GM23248 (cell line): ENCODE measurements at regions not wholly inside any gene's neighbourhood (a gene's known extent, or its start where the extent isn't known, plus 50 kb on each side); places are given as distances from the start of the nearest gene placed in this dataset.
A peak's percentile ranks its signal among the peaks of the same experiment; 100 is the strongest.

Experiments
- DNase-seq: peaks from one replicate; pipeline ENCODE4 v3.0.0-alpha.2; 2015
- H2AFZ ChIP-seq: fragments of 200-600 bp; sonication (generic); 2 replicates; pipeline ENCODE4 v1.6.1; 2016; ENCODE audit warnings: antibody characterized with exemption
- H3F3A ChIP-seq: fragments of 200-600 bp; sonication (generic); 2 replicates; pipeline ENCODE4 v1.6.1; 2016; ENCODE audit warnings: mild to moderate bottlenecking, antibody characterized with exemption, mixed run types; ENCODE audit not compliant: insufficient read depth
- H3K27ac ChIP-seq: fragments of 200-600 bp; sonication (generic); 2 replicates; pipeline ENCODE4 v1.5.1; 2016; ENCODE audit warnings: mild to moderate bottlenecking
- H3K27me3 ChIP-seq: fragments of 200-600 bp; sonication (generic); replicated peaks from 2 replicates; pipeline ENCODE4 v1.6.1; 2016; ENCODE audit warnings: mild to moderate bottlenecking; ENCODE audit not compliant: insufficient read depth
- H3K36me3 ChIP-seq: fragments of 200-600 bp; sonication (generic); 2 replicates; pipeline ENCODE4 v1.6.1; 2016; ENCODE audit warnings: low read depth, mild to moderate bottlenecking
- H3K4me1 ChIP-seq: fragments of 200-600 bp; sonication (generic); 2 replicates; pipeline ENCODE4 v1.6.1; 2016; ENCODE audit warnings: mild to moderate bottlenecking; ENCODE audit not compliant: insufficient read depth
- H3K4me2 ChIP-seq: fragments of 200-600 bp; sonication (generic); one replicate; pipeline ENCODE4 v1.6.1; 2016; ENCODE audit warnings: mild to moderate bottlenecking; ENCODE audit not compliant: unreplicated experiment
- H3K4me3 ChIP-seq: fragments of 200-600 bp; sonication (generic); 2 replicates; pipeline ENCODE4 v1.5.1; 2016; ENCODE audit warnings: mild to moderate bottlenecking
- H3K79me2 ChIP-seq: fragments of 200-600 bp; sonication (generic); 2 replicates; pipeline ENCODE4 v1.6.1; 2016; ENCODE audit warnings: mild to moderate bottlenecking; ENCODE audit not compliant: insufficient read depth
- H3K9ac ChIP-seq: fragments of 200-600 bp; sonication (generic); 2 replicates; pipeline ENCODE4 v1.6.1; 2016; ENCODE audit warnings: mild to moderate bottlenecking
- H3K9me2 ChIP-seq: fragments of 200-600 bp; sonication (generic); 2 replicates; pipeline ENCODE4 v1.6.1; 2016; ENCODE audit warnings: mixed run types, mild to moderate bottlenecking, moderate library complexity; ENCODE audit not compliant: insufficient read depth
- H3K9me3 ChIP-seq: fragments of 200-600 bp; sonication (generic); one replicate; pipeline ENCODE4 v1.6.1; 2017; ENCODE audit warnings: low read depth
- H4K20me1 ChIP-seq: fragments of 200-600 bp; sonication (generic); 2 replicates; pipeline ENCODE4 v1.6.0; 2016; ENCODE audit not compliant: insufficient read depth
- EZH2 ChIP-seq: fragments of 200-600 bp; sonication (generic); IDR thresholded peaks from 2 replicates; pipeline ENCODE4 v1.6.1; 2018; ENCODE audit warnings: antibody characterized with exemption, mild to moderate bottlenecking; ENCODE audit not compliant: insufficient read depth, poor library complexity, severe bottlenecking
- EZH2phosphoT487 ChIP-seq: fragments of 200-600 bp; sonication (generic); IDR thresholded peaks from 2 replicates; pipeline ENCODE4 v1.6.1; 2018; ENCODE audit warnings: antibody characterized with exemption, moderate library complexity, mild to moderate bottlenecking, low read depth; ENCODE audit not compliant: insufficient read depth
- WGBS, 2 experiments: methylation state at CpG; one replicate each; pipeline ENCODE4 v1.1.6; 2015 to 2017; ENCODE audit warnings: low lambda C conversion rate in 2 of 2, low coverage in 1 of 2; ENCODE audit errors: missing lambda C conversion rate in 2 of 2; 5-methylcytosine and 5-hydroxymethylcytosine counted together
- in situ Hi-C: fragments of 300-500 bp; cut with MboI; formaldehyde crosslinking; loops from 2 replicates; pipeline ENCODE4 v1.15.0; 2020

- in situ Hi-C loops, result no loop called here
- H3K27ac ChIP-seq, result no peak overlapping the region
- no peak overlapping the region for H2AFZ ChIP-seq
- no peaks in the 10 kb centered on the region for H3K9me3 ChIP-seq
- peaks cover 10% of the 10 kb centered on the region for H3K4me1 ChIP-seq
- no peaks in the 10 kb centered on the region for H3K9me2 ChIP-seq
- 70 to 79% methylated on average over 4 of the region's 4 CpGs for WGBS, 2 experiments
- TF ChIP-seq EZH2, result no peak
- TF ChIP-seq EZH2phosphoT487, result no peak
- H3K4me2 ChIP-seq, result no peak overlapping the region
- H3K4me3 ChIP-seq, result no peak overlapping the region
- no peak overlapping the region for H3K9ac ChIP-seq
- H3F3A ChIP-seq, result peaks cover 11% of the 10 kb centered on the region
- H3K79me2 ChIP-seq, result no peaks in the 10 kb centered on the region
- H4K20me1 ChIP-seq, result no peaks in the 10 kb centered on the region
- no peak for DNase-seq
- no peaks in the 10 kb centered on the region for H3K36me3 ChIP-seq
- H3K27me3 ChIP-seq, result peaks cover 45% of the 10 kb centered on the region
Observed at GRCh38 chr5:4990462-4990861, 149.7 kb upstream of the ADAMTS16 start.

DNA sequence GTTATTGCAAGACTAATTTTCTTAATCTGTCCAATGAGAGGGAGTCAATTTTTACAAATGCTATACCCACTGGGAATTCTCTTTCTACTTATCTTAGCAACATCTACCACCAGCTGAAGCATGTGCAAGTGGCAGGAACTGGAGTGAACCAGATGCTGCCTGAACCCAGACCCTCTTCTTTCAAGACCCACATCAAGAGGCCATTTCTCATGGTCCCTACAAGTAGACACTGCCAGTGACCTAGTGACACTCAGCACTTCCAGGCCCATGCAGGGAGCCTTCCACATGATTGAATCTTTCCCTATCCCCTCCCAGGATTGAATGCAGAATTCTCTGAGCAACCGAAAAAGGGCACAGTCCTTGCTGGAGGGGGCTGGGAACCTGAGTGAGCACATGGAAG lies 148.2 kb upstream of the ADAMTS16 start:
- WGBS, 2 experiments, result 59 to 60% methylated on average over 1 of the region's 1 CpG
- Histone ChIP-seq H2AFZ (no peak overlapping the region), H3K27me3 (peaks cover 32% of the 10 kb centered on the region), H3K9ac (no peak overlapping the region), H4K20me1 (no peaks in the 10 kb centered on the region), H3K27ac (no peak overlapping the region), H3K4me2 (no peak overlapping the region), H3K36me3 (no peaks in the 10 kb centered on the region), H3F3A (peaks cover 12% of the 10 kb centered on the region), H3K9me3 (no peaks in the 10 kb centered on the region), H3K9me2 (no peaks in the 10 kb centered on the region), H3K4me3 (no peak overlapping the region), H3K4me1 (peaks cover 11% of the 10 kb centered on the region), H3K79me2 (no peaks in the 10 kb centered on the region)
- no peak for DNase-seq
- in situ Hi-C loops, result no loop called here
- TF ChIP-seq EZH2phosphoT487 (no peak), EZH2 (no peak)

DNA sequence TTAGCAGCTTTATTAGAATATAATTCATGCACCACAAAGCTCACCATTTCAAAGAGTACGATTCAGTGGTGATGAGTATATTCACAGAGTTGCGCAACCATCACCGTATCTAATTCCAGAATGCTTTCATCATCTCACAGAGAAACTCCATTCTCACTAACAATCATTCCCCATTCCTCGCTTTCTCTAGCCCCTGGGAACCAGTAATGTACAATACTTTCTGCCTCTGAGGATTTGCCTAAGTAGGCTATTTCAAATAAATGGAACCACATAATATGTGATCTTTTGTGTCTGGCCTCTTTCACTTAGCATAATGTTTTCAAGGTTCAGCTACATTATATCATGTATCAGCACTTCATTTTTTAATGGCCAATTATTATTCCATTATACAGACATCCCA lies 145.1 kb upstream of the ADAMTS16 start:
- Histone ChIP-seq H3F3A (peaks cover 12% of the 10 kb centered on the region), H3K9me3 (no peaks in the 10 kb centered on the region), H3K36me3 (no peaks in the 10 kb centered on the region), H3K4me3 (no peak overlapping the region), H3K9me2 (no peaks in the 10 kb centered on the region), H3K27me3 (0 out of 2 replicates have a peak, but pooled peaks cover 10% of the 10 kb centered on the region), H4K20me1 (no peaks in the 10 kb centered on the region), H3K27ac (no peak overlapping the region), H3K4me1 (peaks cover 11% of the 10 kb centered on the region), H3K4me2 (peak overlapping the region; percentile 32), H3K9ac (no peak overlapping the region), H3K79me2 (no peaks in the 10 kb centered on the region), H2AFZ (no peak overlapping the region)
- in situ Hi-C loops, result no loop called here
- TF ChIP-seq EZH2 (no peak), EZH2phosphoT487 (0 out of 2 replicates have a peak, but pooled peaks have one; percentile 41)
- WGBS, 2 experiments, result 7 to 14% methylated on average over 4 of the region's 4 CpGs
- peak; percentile 91 for DNase-seq

DNA sequence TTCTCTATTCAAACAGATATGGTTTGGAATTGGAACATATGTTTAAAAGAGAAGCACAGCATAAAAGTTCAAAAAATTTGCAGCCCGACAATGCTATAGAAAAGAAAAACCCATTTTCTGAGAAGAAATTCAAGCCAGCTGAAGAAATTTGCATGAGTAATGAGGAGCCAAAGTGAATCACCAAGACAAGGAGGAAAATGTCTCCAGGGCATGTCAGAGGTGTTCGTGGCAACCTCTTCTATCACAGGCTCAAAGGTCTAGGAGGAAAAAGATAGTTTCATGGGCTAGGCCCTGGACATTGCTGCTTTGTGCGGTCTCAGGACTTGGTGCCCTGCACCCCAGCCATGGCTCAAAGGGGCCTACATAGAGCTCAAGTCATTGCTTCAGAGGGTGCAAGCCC lies 134.8 kb upstream of the ADAMTS16 start:
- H2AFZ ChIP-seq, result no peak overlapping the region
- WGBS, 2 experiments, result 53 to 63% methylated on average over 3 of the region's 3 CpGs
- no peak overlapping the region for H3K4me2 ChIP-seq
- no peak overlapping the region for H3K4me3 ChIP-seq
- DNase-seq, result peak; percentile 66
- H3K9ac ChIP-seq, result no peak overlapping the region
- H3K79me2 ChIP-seq, result no peaks in the 10 kb centered on the region
- no peaks in the 10 kb centered on the region for H4K20me1 ChIP-seq
- no peak overlapping the region for H3K27ac ChIP-seq
- TF ChIP-seq EZH2phosphoT487 (no peak), EZH2 (no peak)
- no peaks in the 10 kb centered on the region for H3K4me1 ChIP-seq
- peaks cover 11% of the 10 kb centered on the region; the same call in 1 of the 2 replicates for H3K27me3 ChIP-seq
- H3K9me3 ChIP-seq, result no peaks in the 10 kb centered on the region
- no peaks in the 10 kb centered on the region for H3K9me2 ChIP-seq
- no peaks in the 10 kb centered on the region for H3K36me3 ChIP-seq
- H3F3A ChIP-seq, result no peaks in the 10 kb centered on the region
- in situ Hi-C loops, result no loop called here

- Histone ChIP-seq H3K27ac (no peak overlapping the region), H3K36me3 (no peaks in the 10 kb centered on the region), H2AFZ (no peak overlapping the region), H3K4me3 (no peak overlapping the region), H3K9me2 (no peaks in the 10 kb centered on the region), H3K27me3 (peaks cover 11% of the 10 kb centered on the region; the same call in 1 of the 2 replicates), H3K9ac (no peak overlapping the region), H3F3A (no peaks in the 10 kb centered on the region), H3K4me1 (no peaks in the 10 kb centered on the region), H3K9me3 (no peaks in the 10 kb centered on the region), H3K4me2 (no peak overlapping the region), H4K20me1 (no peaks in the 10 kb centered on the region), H3K79me2 (no peaks in the 10 kb centered on the region)
- in situ Hi-C loops, result no loop called here
- DNase-seq, result no peak
- TF ChIP-seq EZH2, result no peak
- no peak for TF ChIP-seq EZH2phosphoT487
- 68 to 74% methylated on average over 3 of the region's 3 CpGs for WGBS, 2 experiments
Observed at GRCh38 chr5:5006548-5006947, 133.6 kb upstream of the ADAMTS16 start.
